ENCODE measurements at regions not wholly inside any gene's neighbourhood (a gene's known extent, or its start where the extent isn't known, plus 50 kb on each side); places are given as distances from the start of the nearest gene placed in this dataset.
A peak's percentile ranks its signal among the peaks of the same experiment; 100 is the strongest.

DNA sequence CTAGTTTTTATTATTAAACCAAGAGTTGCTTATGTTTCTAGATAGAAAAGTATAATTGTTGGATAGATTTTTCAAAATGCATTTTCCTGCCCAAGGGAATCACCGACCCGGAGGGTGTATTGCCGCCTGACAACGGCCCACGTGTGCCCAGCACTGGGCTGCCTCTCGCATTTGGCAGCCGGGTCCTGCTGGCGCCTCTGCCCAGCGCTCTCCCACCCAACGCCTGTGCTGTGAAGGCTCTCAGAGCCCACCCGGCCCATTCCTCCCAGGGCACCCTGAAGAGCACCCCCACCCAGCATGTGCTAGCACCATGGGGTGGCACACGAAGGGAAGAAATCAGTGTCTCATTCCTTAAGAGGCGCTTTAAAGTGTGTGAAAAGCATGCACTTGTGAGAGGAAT lies 88.3 kb upstream of the AFDN start:
- Histone ChIP-seq H3K27ac (ENCODE audit: low read depth, low read length, severe bottlenecking) (no peak overlapping the region), H3K9me3 (ENCODE audit: control insufficient read depth, low read length) (no peaks in the 10 kb centered on the region), H3K36me3 (ENCODE audit: control insufficient read depth, insufficient read depth, low read length) (no peaks in the 10 kb centered on the region), H3K4me1 (ENCODE audit: control insufficient read depth, insufficient read depth, low read length, poor library complexity, severe bottlenecking) (peaks cover 14% of the 10 kb centered on the region), H3K4me3 (ENCODE audit: extremely low read depth, insufficient read depth, low read length, poor library complexity, severe bottlenecking) (no peak overlapping the region)
- WGBS, 2 experiments (ENCODE audit: insufficient coverage in 2 of 2): 92 to 98% methylated on average over 8 to 13 of the region's 13 CpGs

DNA sequence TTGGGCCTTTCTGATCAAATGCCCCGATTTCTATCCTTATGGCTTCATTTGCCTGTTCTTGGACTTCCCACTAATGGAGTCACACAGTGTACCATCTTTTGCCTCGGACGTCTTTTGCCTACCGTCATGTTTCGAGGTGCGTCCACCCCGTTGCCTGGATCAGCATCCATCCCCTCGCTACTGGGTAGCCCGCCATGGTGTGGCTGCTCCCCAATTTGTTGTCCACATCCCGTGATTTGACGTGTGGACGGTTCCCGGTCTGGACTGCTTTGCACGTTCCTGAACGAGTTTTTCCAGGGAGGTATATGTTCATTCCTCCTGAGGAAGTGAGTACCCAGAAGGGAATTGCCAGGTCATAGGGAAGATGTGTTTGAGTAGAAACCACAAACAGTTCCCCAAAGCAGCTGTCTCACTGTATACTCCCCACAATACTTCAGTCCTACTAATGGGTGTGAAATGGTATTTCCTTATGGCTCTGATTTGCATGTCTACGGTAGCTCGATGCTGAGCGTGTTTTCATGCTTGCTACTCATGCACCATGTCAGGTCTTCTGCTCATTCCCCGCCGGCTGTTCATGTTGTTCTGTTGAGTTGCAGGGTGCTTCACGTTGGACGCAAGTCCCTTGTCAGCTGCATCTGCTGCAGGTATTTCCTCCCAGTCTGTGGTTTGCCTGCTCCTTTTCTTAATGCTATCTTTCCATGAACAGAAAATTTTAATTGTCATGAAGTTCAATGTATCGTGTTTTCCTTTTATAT lies 86.8 kb upstream of the AFDN start:
- H3K27ac ChIP-seq (ENCODE audit: low read depth, low read length, severe bottlenecking): no peak overlapping the region
- no peaks in the 10 kb centered on the region for H3K9me3 ChIP-seq (ENCODE audit: control insufficient read depth, low read length)
- peaks cover 14% of the 10 kb centered on the region for H3K4me1 ChIP-seq (ENCODE audit: control insufficient read depth, insufficient read depth, low read length, poor library complexity, severe bottlenecking)
- WGBS, 2 experiments (ENCODE audit: insufficient coverage in 2 of 2): 95 to 97% methylated on average over 21 of the region's 23 CpGs
- no peaks in the 10 kb centered on the region for H3K36me3 ChIP-seq (ENCODE audit: control insufficient read depth, insufficient read depth, low read length)
- no peak overlapping the region for H3K4me3 ChIP-seq (ENCODE audit: extremely low read depth, insufficient read depth, low read length, poor library complexity, severe bottlenecking)

DNA sequence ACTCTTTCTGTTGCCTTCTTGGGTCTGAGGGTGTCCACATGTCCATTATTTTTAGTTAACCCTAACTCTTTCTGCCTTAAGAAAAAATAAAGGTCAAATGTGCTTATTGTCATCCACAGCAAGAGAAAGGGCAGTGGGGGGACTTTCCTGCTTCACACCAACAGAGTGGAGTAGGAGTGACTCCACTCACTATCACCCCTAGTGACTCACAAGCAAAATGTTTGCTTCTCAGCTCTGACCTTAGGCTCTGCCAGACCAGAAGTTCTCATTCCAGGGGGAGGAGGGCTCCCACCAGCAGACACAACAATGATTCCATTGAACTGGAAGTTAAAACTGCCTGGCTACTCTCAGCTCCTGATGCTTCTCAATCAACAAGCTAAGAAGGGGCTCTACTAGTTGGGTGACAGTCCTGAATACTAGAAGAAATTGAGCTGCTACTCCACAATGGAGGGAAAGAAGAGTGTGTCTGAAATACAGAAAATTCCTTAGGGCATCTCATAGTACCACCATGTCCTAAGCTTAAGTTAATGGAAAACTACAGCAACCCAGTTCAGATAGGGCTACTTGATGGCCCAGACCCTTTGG lies 83.9 kb upstream of the AFDN start:
- H3K27ac ChIP-seq (ENCODE audit: low read depth, low read length, severe bottlenecking): peak overlapping the region; percentile 68

DNA sequence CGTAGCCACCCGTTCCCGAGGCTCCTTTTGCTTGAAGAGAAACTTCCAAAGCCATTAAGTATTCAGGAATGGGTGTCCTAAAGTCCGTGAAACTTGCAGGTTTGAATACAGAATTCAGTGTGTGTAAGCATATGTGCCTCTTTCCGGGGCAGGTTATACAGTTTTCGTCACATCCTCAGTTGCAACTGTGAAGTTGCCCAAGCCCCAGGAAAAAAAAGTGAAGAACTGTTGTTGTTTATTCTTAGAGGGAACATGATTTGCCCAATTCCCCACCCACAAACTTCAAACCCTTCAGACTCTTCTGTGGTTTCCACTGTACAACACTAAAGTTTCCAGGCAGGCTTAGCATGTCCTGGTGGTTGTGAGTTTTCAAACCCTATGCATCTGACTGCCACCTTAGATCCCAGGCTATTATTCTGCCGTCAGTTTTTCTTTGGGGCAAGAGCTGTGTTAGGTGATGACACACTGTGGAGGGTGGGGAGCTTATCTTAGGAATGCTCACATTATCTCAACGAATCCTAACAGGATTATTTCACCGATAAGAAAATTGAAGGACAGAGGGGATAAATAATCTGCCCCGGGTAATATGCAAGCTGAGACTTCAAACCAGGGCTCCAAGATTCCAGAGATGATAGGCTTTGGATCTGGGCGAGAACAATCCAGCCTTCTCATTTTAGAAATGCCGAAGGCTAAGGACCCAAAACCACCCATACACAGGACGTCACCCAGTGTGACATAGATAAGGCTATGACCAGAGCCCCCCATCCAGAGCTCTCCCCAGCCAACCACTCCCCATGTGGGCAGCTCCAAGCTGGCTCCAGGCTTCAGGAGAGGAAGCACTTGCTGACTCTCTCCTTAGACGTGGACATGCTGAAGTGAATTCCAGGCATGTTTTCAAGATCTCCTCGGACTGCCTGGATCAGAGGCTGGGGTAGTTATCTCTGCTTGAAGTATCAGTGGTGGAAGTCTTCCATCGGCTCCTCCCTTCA lies 81.7 kb upstream of the AFDN start:
- 59 to 64% methylated on average over 7 to 11 of the region's 16 CpGs for WGBS, 2 experiments (ENCODE audit: insufficient coverage in 2 of 2)
- Histone ChIP-seq H3K4me3 (ENCODE audit: extremely low read depth, insufficient read depth, low read length, poor library complexity, severe bottlenecking) (no peak overlapping the region), H3K36me3 (ENCODE audit: control insufficient read depth, insufficient read depth, low read length) (no peaks in the 10 kb centered on the region), H3K4me1 (ENCODE audit: control insufficient read depth, insufficient read depth, low read length, poor library complexity, severe bottlenecking) (peaks cover 48% of the 10 kb centered on the region), H3K9me3 (ENCODE audit: control insufficient read depth, low read length) (no peaks in the 10 kb centered on the region), H3K27ac (ENCODE audit: low read depth, low read length, severe bottlenecking) (peak overlapping the region; percentile 89)

More for the DNA sequence above, 83.9 kb upstream of the AFDN start:
- Histone ChIP-seq H3K9me3 (ENCODE audit: control insufficient read depth, low read length) (no peaks in the 10 kb centered on the region), H3K4me3 (ENCODE audit: extremely low read depth, insufficient read depth, low read length, poor library complexity, severe bottlenecking) (no peak overlapping the region), H3K4me1 (ENCODE audit: control insufficient read depth, insufficient read depth, low read length, poor library complexity, severe bottlenecking) (peaks cover 33% of the 10 kb centered on the region), H3K36me3 (ENCODE audit: control insufficient read depth, insufficient read depth, low read length) (no peaks in the 10 kb centered on the region)

DNA sequence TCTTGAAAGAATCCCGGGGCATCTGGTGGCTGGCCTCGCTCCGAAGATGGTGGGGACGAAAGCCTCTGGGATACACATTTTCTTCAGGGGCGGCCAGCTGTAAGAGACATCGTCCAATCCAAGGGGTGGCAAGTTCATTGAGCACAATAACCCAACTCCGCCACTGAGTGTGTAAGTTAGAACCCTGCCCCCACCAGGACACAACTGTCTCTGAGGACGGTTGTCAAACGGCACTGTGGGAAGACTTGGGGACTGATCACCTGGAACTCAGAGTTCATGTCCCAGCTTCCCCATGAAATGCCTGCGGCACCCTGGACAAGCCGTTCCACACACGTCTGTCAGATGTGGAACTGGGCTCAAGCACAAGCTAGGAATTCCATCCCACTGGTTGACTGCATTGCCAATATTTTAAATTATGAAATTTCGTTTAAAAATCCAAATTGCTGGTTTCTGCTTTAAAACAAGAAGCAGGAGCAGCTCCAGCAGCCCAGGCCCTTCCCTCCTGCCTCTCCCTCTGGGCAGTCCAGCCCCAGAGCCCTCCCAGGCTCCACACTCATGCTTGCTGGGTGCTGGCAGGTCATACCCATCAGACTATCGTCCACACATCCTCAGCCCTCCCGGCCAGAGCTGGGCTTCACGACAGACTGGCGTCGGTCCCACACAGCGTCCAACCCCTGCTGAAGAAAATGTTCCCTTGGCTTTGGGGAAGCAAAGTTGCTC lies 80.9 kb upstream of the AFDN start:
- Histone ChIP-seq H3K27ac (ENCODE audit: low read depth, low read length, severe bottlenecking) (peak overlapping the region; percentile 89), H3K9me3 (ENCODE audit: control insufficient read depth, low read length) (no peaks in the 10 kb centered on the region), H3K4me1 (ENCODE audit: control insufficient read depth, insufficient read depth, low read length, poor library complexity, severe bottlenecking) (peaks cover 52% of the 10 kb centered on the region), H3K36me3 (ENCODE audit: control insufficient read depth, insufficient read depth, low read length) (no peaks in the 10 kb centered on the region), H3K4me3 (ENCODE audit: extremely low read depth, insufficient read depth, low read length, poor library complexity, severe bottlenecking) (no peak overlapping the region)
- 90 to 95% methylated on average over 17 to 19 of the region's 19 CpGs for WGBS, 2 experiments (ENCODE audit: insufficient coverage in 2 of 2)

DNA sequence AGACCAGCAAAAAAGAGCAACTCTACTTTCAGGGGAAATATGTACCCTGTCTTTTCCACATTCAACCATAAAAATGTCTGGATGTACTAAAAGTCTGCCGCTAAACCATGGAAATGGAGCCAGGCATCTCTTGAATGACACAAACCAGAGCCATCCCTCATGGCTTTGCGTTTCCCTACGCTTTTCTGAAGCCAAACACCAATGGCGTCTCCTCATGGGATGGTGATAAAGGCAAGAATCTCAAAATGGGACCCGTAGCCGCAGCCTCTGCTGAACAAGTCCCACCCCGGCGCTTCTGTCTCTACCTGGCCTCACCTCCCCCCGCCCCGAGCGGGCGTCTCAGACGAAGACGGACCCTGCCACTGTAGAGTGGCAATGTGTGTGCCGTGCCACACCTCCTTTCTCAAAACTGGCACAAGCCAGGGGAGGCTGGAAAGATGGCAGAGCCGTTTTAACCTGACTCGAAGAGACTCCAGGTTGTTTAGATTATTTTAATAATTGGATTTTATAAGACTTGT lies 80.3 kb upstream of the AFDN start:
- H3K4me1 ChIP-seq (ENCODE audit: control insufficient read depth, insufficient read depth, low read length, poor library complexity, severe bottlenecking): peaks cover 52% of the 10 kb centered on the region
- 94% methylated on average over 16 to 17 of the region's 17 CpGs for WGBS, 2 experiments (ENCODE audit: insufficient coverage in 2 of 2)
- H3K4me3 ChIP-seq (ENCODE audit: extremely low read depth, insufficient read depth, low read length, poor library complexity, severe bottlenecking): no peak overlapping the region
- H3K27ac ChIP-seq (ENCODE audit: low read depth, low read length, severe bottlenecking): peak overlapping the region; percentile 89
- H3K36me3 ChIP-seq (ENCODE audit: control insufficient read depth, insufficient read depth, low read length): no peaks in the 10 kb centered on the region
- H3K9me3 ChIP-seq (ENCODE audit: control insufficient read depth, low read length): no peaks in the 10 kb centered on the region

DNA sequence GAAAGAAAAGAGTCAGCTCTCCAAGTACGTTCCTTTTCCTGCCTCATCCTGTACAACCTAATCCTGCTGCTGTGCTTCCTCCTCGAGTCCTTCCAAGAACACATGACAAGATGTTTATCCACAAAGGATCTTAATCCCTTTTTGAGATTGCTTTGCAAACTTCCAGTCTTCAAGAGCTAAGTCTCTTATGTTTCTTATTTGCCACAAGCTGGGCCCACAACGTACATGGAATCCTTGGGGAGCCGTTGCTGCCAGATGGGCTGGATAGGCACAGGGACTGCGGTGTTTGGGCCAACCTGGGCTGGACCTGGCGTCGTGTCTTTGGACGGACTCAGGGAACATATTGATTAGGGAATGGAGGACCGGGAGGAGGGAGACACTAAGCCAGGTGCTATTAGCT lies 79.7 kb upstream of the AFDN start:
- Histone ChIP-seq H3K36me3 (ENCODE audit: control insufficient read depth, insufficient read depth, low read length) (no peaks in the 10 kb centered on the region), H3K27ac (ENCODE audit: low read depth, low read length, severe bottlenecking) (no peak overlapping the region), H3K4me1 (ENCODE audit: control insufficient read depth, insufficient read depth, low read length, poor library complexity, severe bottlenecking) (peaks cover 52% of the 10 kb centered on the region), H3K9me3 (ENCODE audit: control insufficient read depth, low read length) (no peaks in the 10 kb centered on the region), H3K4me3 (ENCODE audit: extremely low read depth, insufficient read depth, low read length, poor library complexity, severe bottlenecking) (no peak overlapping the region)
- 93 to 94% methylated on average over 8 to 9 of the region's 9 CpGs for WGBS, 2 experiments (ENCODE audit: insufficient coverage in 2 of 2)

DNA sequence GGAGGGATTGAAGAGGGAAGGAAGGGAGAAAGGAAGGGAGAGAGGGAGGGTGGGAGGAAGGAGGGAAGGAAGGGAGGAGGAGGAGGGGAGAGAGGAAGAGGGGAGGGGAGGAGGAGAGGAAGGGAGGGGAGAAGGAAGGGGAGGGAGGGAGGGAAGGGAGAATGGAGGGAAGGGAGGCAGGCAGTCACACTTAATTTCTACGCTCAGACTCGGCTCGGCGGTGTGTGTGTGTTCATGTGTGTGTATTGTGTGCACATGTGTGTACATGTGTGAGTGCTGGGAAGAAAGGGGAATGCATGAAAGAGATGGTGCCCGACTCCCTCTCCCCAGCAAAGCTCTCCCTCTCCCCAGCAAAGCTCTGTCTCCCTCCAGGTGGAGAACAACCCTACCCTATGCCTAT lies 79.1 kb upstream of the AFDN start:
- Histone ChIP-seq H3K9me3 (ENCODE audit: control insufficient read depth, low read length) (no peaks in the 10 kb centered on the region), H3K27ac (ENCODE audit: low read depth, low read length, severe bottlenecking) (peak overlapping the region; percentile 59), H3K36me3 (ENCODE audit: control insufficient read depth, insufficient read depth, low read length) (no peaks in the 10 kb centered on the region), H3K4me3 (ENCODE audit: extremely low read depth, insufficient read depth, low read length, poor library complexity, severe bottlenecking) (no peak overlapping the region), H3K4me1 (ENCODE audit: control insufficient read depth, insufficient read depth, low read length, poor library complexity, severe bottlenecking) (peaks cover 52% of the 10 kb centered on the region)
- WGBS, 2 experiments (ENCODE audit: insufficient coverage in 2 of 2): 100% methylated on average over 4 of the region's 5 CpGs; no CpG with 5 or more reads in 1 of the 2 experiments

DNA sequence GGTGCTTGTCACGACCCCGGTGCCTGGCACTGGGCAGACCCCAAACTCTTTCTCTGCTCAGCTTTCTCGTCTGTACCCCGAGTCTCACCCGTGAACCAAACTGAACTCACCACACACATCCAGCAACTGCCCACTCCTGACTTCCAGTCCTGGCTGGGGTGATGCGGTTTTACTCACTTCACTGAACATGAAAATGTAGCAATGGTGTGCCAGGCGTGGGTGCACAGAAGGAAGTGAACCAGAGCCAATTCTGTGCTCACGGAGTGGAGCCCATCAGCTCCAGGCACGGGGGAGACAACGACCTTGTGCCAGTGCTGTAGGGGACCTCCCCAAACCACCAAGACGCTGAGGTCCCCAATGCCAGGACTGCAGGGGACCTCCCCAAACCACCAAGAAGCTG lies 78.7 kb upstream of the AFDN start:
- Histone ChIP-seq H3K4me1 (ENCODE audit: control insufficient read depth, insufficient read depth, low read length, poor library complexity, severe bottlenecking) (peaks cover 49% of the 10 kb centered on the region), H3K4me3 (ENCODE audit: extremely low read depth, insufficient read depth, low read length, poor library complexity, severe bottlenecking) (no peak overlapping the region), H3K27ac (ENCODE audit: low read depth, low read length, severe bottlenecking) (peak overlapping the region; percentile 59), H3K9me3 (ENCODE audit: control insufficient read depth, low read length) (no peaks in the 10 kb centered on the region), H3K36me3 (ENCODE audit: control insufficient read depth, insufficient read depth, low read length) (no peaks in the 10 kb centered on the region)
- WGBS, 2 experiments (ENCODE audit: insufficient coverage in 2 of 2): 96 to 97% methylated on average over 10 of the region's 11 CpGs

All from mesodermal cell (in vitro differentiated cells).